Left hindlimb (tissue), 1 donor: ENCODE measurements at regions not wholly inside any gene's neighbourhood (a gene's known extent, or its start where the extent isn't known, plus 50 kb on each side); places are given as distances from the start of the nearest gene placed in this dataset.

Source experiments
- DNase-seq: peaks from one replicate; pipeline ENCODE4 v3.0.0-alpha.2; 2018

GRCh38 chr4:24144381-24144780, 254.5 kb upstream of the PPARGC1A start:
- DNase-seq, result no peak

GRCh38 chr4:24143741-24144140, 253.9 kb upstream of the PPARGC1A start:
- DNase-seq, result no peak

GRCh38 chr4:24141836-24142235, 252.0 kb upstream of the PPARGC1A start:
- DNase-seq, result no peak

GRCh38 chr4:24140892-24141291, 251.0 kb upstream of the PPARGC1A start:
- no peak for DNase-seq

- no peak for DNase-seq
Measured at GRCh38 chr4:24137671-24138601, 248.1 kb upstream of the PPARGC1A start.

- no peak for DNase-seq
Measured at GRCh38 chr4:24131954-24132673, 242.3 kb upstream of the PPARGC1A start.

- no peak for DNase-seq
Measured at GRCh38 chr4:24130637-24131036, 240.8 kb upstream of the PPARGC1A start.

- no peak for DNase-seq
Measured at GRCh38 chr4:24126776-24127175, 236.9 kb upstream of the PPARGC1A start.

- no peak for DNase-seq
Measured at GRCh38 chr4:24121395-24122175, 231.7 kb upstream of the PPARGC1A start.

- DNase-seq, result no peak
Measured at GRCh38 chr4:24117975-24118374, 228.1 kb upstream of the PPARGC1A start.

GRCh38 chr4:24116107-24116506, 226.3 kb upstream of the PPARGC1A start:
- DNase-seq, result no peak

GRCh38 chr4:24114919-24115500, 225.2 kb upstream of the PPARGC1A start:
- no peak for DNase-seq

- no peak for DNase-seq
Measured at GRCh38 chr4:24114444-24114843, 224.6 kb upstream of the PPARGC1A start.

GRCh38 chr4:24112466-24112865, 222.6 kb upstream of the PPARGC1A start:
- no peak for DNase-seq

GRCh38 chr4:24108567-24108966, 218.7 kb upstream of the PPARGC1A start:
- no peak for DNase-seq

GRCh38 chr4:24105327-24106038, 215.6 kb upstream of the PPARGC1A start:
- DNase-seq, result peak; percentile 73

- DNase-seq, result no peak
Measured at GRCh38 chr4:24104158-24104565, 214.3 kb upstream of the PPARGC1A start.

GRCh38 chr4:24103434-24104157, 213.7 kb upstream of the PPARGC1A start:
- DNase-seq, result no peak

- DNase-seq, result no peak
Measured at GRCh38 chr4:24102621-24103020, 212.8 kb upstream of the PPARGC1A start.

GRCh38 chr4:24096603-24097002, 206.8 kb upstream of the PPARGC1A start:
- no peak for DNase-seq

GRCh38 chr4:24094726-24095125, 204.9 kb upstream of the PPARGC1A start:
- no peak for DNase-seq
